ENCODE measurements at regions not wholly inside any gene's neighbourhood (a gene's known extent, or its start where the extent isn't known, plus 50 kb on each side); places are given as distances from the start of the nearest gene placed in this dataset.

DNA sequence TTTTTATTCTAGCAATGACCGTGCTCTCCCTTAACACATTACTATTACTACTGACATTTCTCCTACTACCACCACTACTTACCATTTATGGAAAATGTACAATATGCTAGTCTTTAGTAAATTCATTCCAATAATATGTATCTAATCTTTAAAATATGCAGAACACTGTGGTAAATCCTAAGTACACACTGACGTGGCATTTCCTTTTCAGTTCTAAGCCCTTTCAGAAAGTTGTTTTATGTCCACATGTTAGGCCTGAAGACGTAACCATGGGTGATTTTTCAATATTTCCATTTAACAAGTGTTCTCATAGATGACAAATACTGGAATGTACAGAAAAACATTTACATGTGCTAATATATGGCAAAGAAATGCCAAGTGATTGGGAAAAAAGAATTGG, 268.6 kb upstream of the SLIT2 start:
- no peak for DNase-seq (ENCODE audit: low spot score)
- H3K27ac Mint-ChIP-seq (ENCODE audit: unreplicated experiment), result no peak overlapping the region
- no peaks in the 10 kb centered on the region for H3K9me3 Mint-ChIP-seq (ENCODE audit: unreplicated experiment)
- H3K36me3 Mint-ChIP-seq (ENCODE audit: low read depth, unreplicated experiment), result peaks cover 3% of the 10 kb centered on the region
- H3K4me3 Mint-ChIP-seq (ENCODE audit: unreplicated experiment), result no peak overlapping the region
- H3K4me1 Mint-ChIP-seq (ENCODE audit: unreplicated experiment), result no peaks in the 10 kb centered on the region
- H3K27me3 Mint-ChIP-seq (ENCODE audit: unreplicated experiment), result no peaks in the 10 kb centered on the region
- TF ChIP-seq, protein P1, sequence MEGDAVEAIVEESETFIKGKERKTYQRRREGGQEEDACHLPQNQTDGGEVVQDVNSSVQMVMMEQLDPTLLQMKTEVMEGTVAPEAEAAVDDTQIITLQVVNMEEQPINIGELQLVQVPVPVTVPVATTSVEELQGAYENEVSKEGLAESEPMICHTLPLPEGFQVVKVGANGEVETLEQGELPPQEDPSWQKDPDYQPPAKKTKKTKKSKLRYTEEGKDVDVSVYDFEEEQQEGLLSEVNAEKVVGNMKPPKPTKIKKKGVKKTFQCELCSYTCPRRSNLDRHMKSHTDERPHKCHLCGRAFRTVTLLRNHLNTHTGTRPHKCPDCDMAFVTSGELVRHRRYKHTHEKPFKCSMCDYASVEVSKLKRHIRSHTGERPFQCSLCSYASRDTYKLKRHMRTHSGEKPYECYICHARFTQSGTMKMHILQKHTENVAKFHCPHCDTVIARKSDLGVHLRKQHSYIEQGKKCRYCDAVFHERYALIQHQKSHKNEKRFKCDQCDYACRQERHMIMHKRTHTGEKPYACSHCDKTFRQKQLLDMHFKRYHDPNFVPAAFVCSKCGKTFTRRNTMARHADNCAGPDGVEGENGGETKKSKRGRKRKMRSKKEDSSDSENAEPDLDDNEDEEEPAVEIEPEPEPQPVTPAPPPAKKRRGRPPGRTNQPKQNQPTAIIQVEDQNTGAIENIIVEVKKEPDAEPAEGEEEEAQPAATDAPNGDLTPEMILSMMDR (IDR thresholded peaks at IDR 0.05; ENCODE audit: unreplicated experiment), result no peak

DNA sequence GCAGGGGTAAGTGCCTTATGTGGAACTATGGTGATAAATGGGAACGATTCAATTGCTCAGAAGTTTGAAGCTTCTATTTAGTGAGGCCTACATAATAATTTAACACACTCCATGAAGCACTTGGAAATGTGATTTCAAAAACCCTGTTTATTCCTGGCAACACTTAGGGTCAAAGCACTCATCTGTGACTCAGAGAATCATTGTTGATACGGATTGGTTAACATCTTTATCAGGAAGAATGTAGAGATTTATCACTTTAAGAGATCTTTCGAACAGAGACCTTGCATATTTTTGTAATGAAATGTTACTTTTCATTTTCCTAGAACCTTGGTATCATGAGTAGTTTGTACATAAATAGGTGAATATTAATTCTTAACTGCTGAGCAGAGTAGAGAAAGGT, 269.1 kb upstream of the SLIT2 start:
- DNase-seq (ENCODE audit: low spot score), result no peak
- TF ChIP-seq, protein P1 (IDR thresholded peaks at IDR 0.05; ENCODE audit: unreplicated experiment), result no peak
- H3K36me3 Mint-ChIP-seq (ENCODE audit: low read depth, unreplicated experiment), result peaks cover 4% of the 10 kb centered on the region
- no peak overlapping the region for H3K27ac Mint-ChIP-seq (ENCODE audit: unreplicated experiment)
- H3K4me1 Mint-ChIP-seq (ENCODE audit: unreplicated experiment), result no peaks in the 10 kb centered on the region
- no peaks in the 10 kb centered on the region for H3K9me3 Mint-ChIP-seq (ENCODE audit: unreplicated experiment)
- H3K27me3 Mint-ChIP-seq (ENCODE audit: unreplicated experiment), result no peaks in the 10 kb centered on the region
- H3K4me3 Mint-ChIP-seq (ENCODE audit: unreplicated experiment), result no peak overlapping the region

DNA sequence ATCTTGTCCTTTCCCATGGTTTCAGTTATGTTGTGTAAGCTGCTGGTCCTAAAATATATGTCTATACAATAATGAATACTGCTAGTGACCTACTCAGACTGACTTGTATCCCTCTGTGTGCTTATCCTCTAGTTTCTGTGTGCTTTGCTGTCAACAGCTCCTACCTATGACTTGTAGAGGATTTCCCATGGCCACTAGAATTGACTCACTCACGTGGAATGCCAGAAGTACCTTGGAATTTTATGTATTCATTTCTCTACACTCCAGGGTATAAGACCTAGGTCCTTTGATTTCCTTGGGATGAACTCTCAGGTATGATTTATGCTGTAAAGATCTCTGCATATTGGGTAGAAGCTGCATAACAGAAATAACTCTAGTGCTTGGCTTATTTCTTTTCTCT, 279.9 kb upstream of the SLIT2 start:
- DNase-seq (ENCODE audit: low spot score), result no peak
- H3K27me3 Mint-ChIP-seq (ENCODE audit: unreplicated experiment), result no peaks in the 10 kb centered on the region
- no peak overlapping the region for H3K27ac Mint-ChIP-seq (ENCODE audit: unreplicated experiment)
- peaks cover 1% of the 10 kb centered on the region for H3K9me3 Mint-ChIP-seq (ENCODE audit: unreplicated experiment)
- H3K36me3 Mint-ChIP-seq (ENCODE audit: low read depth, unreplicated experiment), result peaks cover 6% of the 10 kb centered on the region
- no peak overlapping the region for H3K4me3 Mint-ChIP-seq (ENCODE audit: unreplicated experiment)
- H3K4me1 Mint-ChIP-seq (ENCODE audit: unreplicated experiment), result no peaks in the 10 kb centered on the region
- TF ChIP-seq, protein P1 (IDR thresholded peaks at IDR 0.05; ENCODE audit: unreplicated experiment), result no peak

DNA sequence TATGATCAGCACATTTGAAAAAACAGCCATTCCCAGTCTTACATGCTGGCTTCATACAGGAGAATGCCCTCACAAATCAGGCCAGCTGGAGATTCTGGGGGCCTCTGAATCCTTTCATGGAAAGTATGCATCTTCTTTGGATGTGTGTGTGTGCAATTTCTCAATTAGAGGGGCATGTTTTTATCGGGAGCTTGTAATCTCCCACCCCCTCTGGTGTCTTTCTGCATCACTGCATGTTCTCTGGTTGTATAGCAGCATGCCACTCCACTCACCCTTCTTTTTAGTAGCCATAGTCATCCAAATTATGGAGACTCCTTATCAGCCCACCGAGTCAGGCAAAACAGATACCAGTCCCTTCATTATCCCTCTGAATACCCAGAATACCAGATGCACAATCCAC, 282.2 kb upstream of the SLIT2 start:
- Mint-ChIP-seq H3K27ac (ENCODE audit: unreplicated experiment) (no peak overlapping the region), H3K36me3 (ENCODE audit: low read depth, unreplicated experiment) (no peaks in the 10 kb centered on the region), H3K4me1 (ENCODE audit: unreplicated experiment) (no peaks in the 10 kb centered on the region), H3K4me3 (ENCODE audit: unreplicated experiment) (no peak overlapping the region), H3K9me3 (ENCODE audit: unreplicated experiment) (no peaks in the 10 kb centered on the region), H3K27me3 (ENCODE audit: unreplicated experiment) (no peaks in the 10 kb centered on the region)
- TF ChIP-seq, protein P1 (IDR thresholded peaks at IDR 0.05; ENCODE audit: unreplicated experiment), result no peak
- DNase-seq (ENCODE audit: low spot score), result no peak

DNA sequence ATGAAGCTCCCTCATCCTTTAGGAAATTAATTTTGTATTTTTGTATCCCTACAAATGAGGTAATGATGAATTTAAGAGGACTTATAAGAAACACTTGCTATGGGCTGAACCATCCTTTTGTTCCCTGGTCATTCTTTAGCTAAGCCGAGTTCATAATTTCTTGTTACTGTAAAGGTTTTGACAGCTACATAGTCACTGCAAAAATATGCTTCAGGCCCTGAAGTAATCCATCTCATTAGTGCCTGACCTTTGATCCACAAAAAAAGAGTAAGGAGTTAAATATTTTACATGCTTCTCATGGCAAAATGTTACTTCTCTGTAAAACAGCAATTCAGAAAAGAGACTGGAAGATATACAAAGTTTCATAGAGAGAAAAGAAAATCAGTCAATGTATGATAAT, 290.6 kb upstream of the SLIT2 start:
- TF ChIP-seq, protein P1 (IDR thresholded peaks at IDR 0.05; ENCODE audit: unreplicated experiment), result no peak
- no peaks in the 10 kb centered on the region for H3K9me3 Mint-ChIP-seq (ENCODE audit: unreplicated experiment)
- H3K4me1 Mint-ChIP-seq (ENCODE audit: unreplicated experiment), result no peaks in the 10 kb centered on the region
- H3K27me3 Mint-ChIP-seq (ENCODE audit: unreplicated experiment), result no peaks in the 10 kb centered on the region
- H3K27ac Mint-ChIP-seq (ENCODE audit: unreplicated experiment), result no peak overlapping the region
- DNase-seq (ENCODE audit: low spot score), result no peak
- no peak overlapping the region for H3K4me3 Mint-ChIP-seq (ENCODE audit: unreplicated experiment)
- H3K36me3 Mint-ChIP-seq (ENCODE audit: low read depth, unreplicated experiment), result no peaks in the 10 kb centered on the region

All from endothelial cell (in vitro differentiated cells).